ENCODE measurements at regions not wholly inside any gene's neighbourhood (a gene's known extent, or its start where the extent isn't known, plus 50 kb on each side); places are given as distances from the start of the nearest gene placed in this dataset.

- no TSS peak for BruUV-seq (replicated peaks)
- no peaks in the 10 kb centered on the region for H3K27me3 ChIP-seq (replicated peaks in 1 of 2; ENCODE audit: control insufficient read depth in 2 of 2, insufficient read depth in 2 of 2, low read length in 1 of 2)
- ATAC-seq: no peak
- in situ Hi-C loops (cut with MboI) (no loop called here), intact Hi-C loops (cut with micrococcal nuclease; ENCODE audit: unreplicated experiment) (no loop called here)
- FAIRE-seq: no peak
- H3K36me3 ChIP-seq (ENCODE audit: control insufficient read depth in 2 of 2, insufficient read depth in 2 of 2, low read length in 1 of 2): no peaks in the 10 kb centered on the region
- no peaks in the 10 kb centered on the region for H3K79me2 ChIP-seq (ENCODE audit: control insufficient read depth, insufficient read depth, low read length)
- ChIA-PET SMC1A (ENCODE audit: uncharacterized antibody, unreplicated experiment) (no interaction called here), RAD21 (ENCODE audit: unreplicated experiment) (no interaction called here), POLR2A (no interaction called here), CTCF (no interaction called here)
- H3K9me3 ChIP-seq (replicated peaks; ENCODE audit: control insufficient read depth, insufficient read depth, low read length): no peaks in the 10 kb centered on the region
- H3K4me1 ChIP-seq (ENCODE audit: control insufficient read depth, insufficient read depth, low read length): no peaks in the 10 kb centered on the region
- TF ChIP-seq SMAD5 (IDR thresholded peaks at IDR 0.05; ENCODE audit: low read depth): no peak
- TF ChIP-seq SMARCA5 (IDR thresholded peaks at IDR 0.05): no peak
- no peak for TF ChIP-seq E4F1 (IDR thresholded peaks at IDR 0.05; ENCODE audit: borderline replicate concordance, partially characterized antibody)
- TF ChIP-seq REST (IDR thresholded peaks at IDR 0.05; ENCODE audit: low read depth, low read length): no peak
- no peak for TF ChIP-seq BRCA1 (IDR thresholded peaks at IDR 0.05; ENCODE audit: low read depth, low read length)
- no peak for TF ChIP-seq HDAC2 (IDR thresholded peaks at IDR 0.05)
- no peak for TF ChIP-seq SUZ12 (IDR thresholded peaks at IDR 0.05; ENCODE audit: unreplicated experiment)
- no peak for TF ChIP-seq ZNF217 (IDR thresholded peaks at IDR 0.05)
- TF ChIP-seq E2F8 (IDR thresholded peaks at IDR 0.05; ENCODE audit: low read depth, partially characterized antibody): no peak
- no peak for TF ChIP-seq NRF1 (conservative IDR thresholded peaks at IDR 0.05; ENCODE audit: low read depth, low read length)
- TF ChIP-seq IKZF1 (conservative IDR thresholded peaks at IDR 0.05): no peak
- WGBS (ENCODE audit: insufficient coverage, insufficient replicate concordance, low lambda C conversion rate, missing lambda C conversion rate): 2% methylated on average over 2 of the region's 2 CpGs
- H2AFZ ChIP-seq (ENCODE audit: control insufficient read depth, low read depth, low read length): no peak overlapping the region
- H3K4me3 ChIP-seq: no peak overlapping the region
- H3K27ac ChIP-seq (ENCODE audit: control insufficient read depth, insufficient read depth): no peak overlapping the region
- no peaks in the 10 kb centered on the region for H4K20me1 ChIP-seq (ENCODE audit: control insufficient read depth, insufficient read depth)
- DNase-seq (ENCODE audit: low read depth, low spot score): no peak
- H3K4me2 ChIP-seq (ENCODE audit: control insufficient read depth, insufficient read depth): no peak overlapping the region
- H3K9ac ChIP-seq (ENCODE audit: control insufficient read depth, insufficient read depth, low read length): no peak overlapping the region
Measured at GRCh38 chr4:159823743-159824142, 720.9 kb downstream of the RAPGEF2 start.
